Gastrocnemius medialis (tissue), 4 donors: ENCODE measurements at regions not wholly inside any gene's neighbourhood (a gene's known extent, or its start where the extent isn't known, plus 50 kb on each side); places are given as distances from the start of the nearest gene placed in this dataset.
A peak's percentile ranks its signal among the peaks of the same experiment; 100 is the strongest.
"Not testable (repeated sequence)": the region's sequence is repeated elsewhere in the genome, so short reads cannot be mapped to it uniquely, and the experiment has no call there.

Source experiments
- ATAC-seq, 2 donors: fragments of 150-250 bp; one replicate each; pipeline ENCODE4 v1.9.1; 2016
- DNase-seq, 2 donors: peaks; one replicate each; pipeline ENCODE4 v3.0.0-alpha.2; 2019
- H3K27ac ChIP-seq, 4 donors: fragments of 200-600 bp; sonication (generic); 1 replicate in 1 of 4; 2 replicates in 3 of 4; pipeline ENCODE4 v1.5.1; 2016 to 2018; ENCODE audit warnings: mild to moderate bottlenecking in 2 of 4, moderate library complexity in 1 of 4
- H3K27me3 ChIP-seq, 3 donors: fragments of 200-600 bp; sonication (generic) in 2 of 3; 1 replicate in 1 of 3; 2 replicates in 2 of 3; pipeline versions ENCODE4 v1.5.1 to v1.6.0; 2016 to 2019; ENCODE audit warnings: mild to moderate bottlenecking in 1 of 3, moderate library complexity in 1 of 3
- H3K36me3 ChIP-seq, 2 donors: fragments of 200-600 bp; sonication (generic) in 1 of 2; one replicate each; pipeline ENCODE4 v1.5.1; 2017 to 2018
- H3K4me1 ChIP-seq, 2 donors: fragments of 200-600 bp; sonication (generic) in 1 of 2; one replicate each; pipeline ENCODE4 v1.5.1; 2016 to 2017; ENCODE audit warnings: mild to moderate bottlenecking in 2 of 2
- H3K4me3 ChIP-seq, 4 donors: fragments of 200-600 bp; sonication (generic) in 3 of 4; 1 replicate in 1 of 4; 2 replicates in 3 of 4; pipeline ENCODE4 v1.5.1; 2016 to 2019; ENCODE audit warnings: mild to moderate bottlenecking in 2 of 4
- H3K9me3 ChIP-seq, 3 donors: fragments of 200-600 bp; sonication (generic) in 2 of 3; 1 replicate in 1 of 3; 2 replicates in 2 of 3; pipeline ENCODE4 v1.5.1; 2016 to 2019
- in situ Hi-C, 4 donors: fragments of 200-750 bp; cut with MboI; loops; one replicate each; pipeline versions ENCODE4 v1.15.0 to v1.8.0; 2017; ENCODE audit warnings: low sequenced_read_pairs in 4 of 4
- intact Hi-C: fragments of 100-400 bp; cut with DNase I; formaldehyde crosslinking; loops from one replicate; pipeline ENCODE4 v1.15.1; 2023; ENCODE audit warnings: low total_unique reads

DNA sequence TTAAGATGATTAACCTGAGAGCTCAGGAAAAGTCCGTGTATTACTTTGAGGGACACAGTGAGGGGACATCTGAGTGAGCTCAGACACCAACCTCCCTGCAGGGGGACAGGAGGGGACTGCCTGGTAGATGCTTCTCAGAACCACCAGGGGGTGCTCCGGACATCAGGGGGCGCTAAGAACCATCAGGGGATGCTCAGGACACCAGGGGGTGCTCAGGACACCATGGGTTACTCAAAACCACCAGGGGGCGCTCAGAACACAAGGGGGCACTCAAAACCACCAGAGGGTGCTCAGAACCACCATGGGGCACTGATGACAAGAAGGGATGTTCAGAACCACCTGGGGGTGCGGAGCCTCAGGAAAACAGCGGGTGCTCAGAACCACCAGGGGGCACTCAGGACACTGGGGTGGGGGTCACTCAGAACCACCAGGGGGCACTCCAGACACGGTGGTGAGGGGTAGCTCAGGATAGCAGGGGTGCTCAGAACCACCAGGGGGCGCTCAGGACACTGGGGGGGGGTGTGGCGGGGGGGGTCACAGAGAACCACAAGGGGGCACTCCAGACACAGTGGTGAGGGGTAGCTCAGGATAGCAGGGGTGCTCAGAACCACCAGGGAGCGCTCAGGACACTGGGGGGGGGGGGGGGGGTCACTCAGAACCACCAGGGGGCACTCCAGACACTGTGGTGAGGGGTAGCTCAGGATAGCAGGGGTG, 165.3 kb downstream of the ZNF267 start:
- H3K9me3 ChIP-seq, intact Hi-C loops, in situ Hi-C loops, H3K27ac ChIP-seq, DNase-seq, ATAC-seq, H3K4me1 ChIP-seq, H3K4me3 ChIP-seq, H3K27me3 ChIP-seq, H3K36me3 ChIP-seq: not testable (repeated sequence)

DNA sequence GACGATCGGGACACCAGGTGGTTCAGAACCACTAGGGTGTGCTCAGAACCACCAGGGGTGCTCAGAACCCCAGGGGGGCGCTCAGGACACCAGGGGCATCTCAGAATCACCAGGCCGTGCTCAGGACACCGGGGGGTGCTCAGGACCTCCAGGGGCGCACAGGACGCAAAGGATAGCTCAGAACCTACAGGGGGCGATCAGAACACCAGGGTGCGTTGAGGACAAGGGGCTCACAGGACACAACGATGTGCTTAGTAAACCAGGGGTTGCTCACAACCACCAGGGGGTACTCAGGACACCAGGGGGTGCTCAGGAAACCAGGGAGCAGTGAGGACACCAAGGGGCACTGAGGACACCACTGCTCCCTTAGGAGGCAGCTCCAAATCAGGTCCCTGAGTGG, 166.3 kb downstream of the ZNF267 start:
- in situ Hi-C loops, H3K27ac ChIP-seq, H3K27me3 ChIP-seq, intact Hi-C loops, H3K4me1 ChIP-seq, ATAC-seq, H3K9me3 ChIP-seq, DNase-seq, H3K4me3 ChIP-seq, H3K36me3 ChIP-seq: not testable (repeated sequence)

- H3K27me3 ChIP-seq, in situ Hi-C loops: not testable (repeated sequence)
These were observed 187.0 kb upstream of the TP53TG3D start for GRCh38 chr16:32066016-32066651.

GRCh38 chr16:32071586-32071985, 181.5 kb upstream of the TP53TG3D start:
- H3K27ac ChIP-seq, DNase-seq, H3K27me3 ChIP-seq, intact Hi-C loops, H3K36me3 ChIP-seq, H3K4me3 ChIP-seq, ATAC-seq, H3K4me1 ChIP-seq, in situ Hi-C loops, H3K9me3 ChIP-seq: not testable (repeated sequence)

More at GRCh38 chr16:32066016-32066651, 187.0 kb upstream of the TP53TG3D start:
- H3K27ac ChIP-seq, ATAC-seq, H3K9me3 ChIP-seq, H3K4me3 ChIP-seq, H3K36me3 ChIP-seq, DNase-seq, H3K4me1 ChIP-seq, intact Hi-C loops: not testable (repeated sequence)

DNA sequence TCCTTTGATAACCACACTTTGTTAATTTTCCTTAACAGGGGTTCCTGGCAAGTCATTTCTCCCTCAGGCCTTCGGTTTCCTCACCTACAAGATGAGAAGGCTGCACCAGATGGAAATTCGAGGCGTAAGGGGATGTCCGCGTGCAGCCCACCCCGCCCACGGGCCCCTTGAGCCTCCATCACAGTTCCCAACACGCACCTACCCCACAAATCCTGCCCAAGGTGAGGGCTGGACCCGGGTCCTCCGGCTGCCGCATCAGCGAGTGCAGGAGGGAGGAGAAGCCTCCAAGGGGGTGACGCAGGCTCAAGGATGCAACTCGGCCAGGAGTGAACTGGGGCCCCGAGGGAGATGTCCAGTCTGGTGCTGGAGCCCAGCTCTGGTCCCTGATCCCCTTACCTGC, 169.2 kb upstream of the TP53TG3D start:
- H3K4me1 ChIP-seq, intact Hi-C loops, H3K36me3 ChIP-seq, H3K27ac ChIP-seq, H3K9me3 ChIP-seq, DNase-seq, ATAC-seq, H3K4me3 ChIP-seq, H3K27me3 ChIP-seq, in situ Hi-C loops: not testable (repeated sequence)

- H3K27me3 ChIP-seq, ATAC-seq, DNase-seq, H3K4me1 ChIP-seq, intact Hi-C loops, in situ Hi-C loops, H3K9me3 ChIP-seq, H3K36me3 ChIP-seq, H3K27ac ChIP-seq: not testable (repeated sequence)
- H3K4me3 ChIP-seq: peak overlapping the region in 1 of 4 donors; percentile 42
These were observed 168.3 kb upstream of the TP53TG3D start for GRCh38 chr16:32084656-32085401.

GRCh38 chr16:32085438-32086141, 167.5 kb upstream of the TP53TG3D start:
- in situ Hi-C loops, DNase-seq, H3K9me3 ChIP-seq, H3K36me3 ChIP-seq, H3K4me1 ChIP-seq, H3K27ac ChIP-seq, H3K27me3 ChIP-seq, intact Hi-C loops, ATAC-seq: not testable (repeated sequence)
- peak overlapping the region in 2 of 4 donors; percentile 36 to 42 for H3K4me3 ChIP-seq

- H3K27ac ChIP-seq, H3K36me3 ChIP-seq, H3K4me1 ChIP-seq, in situ Hi-C loops, DNase-seq, intact Hi-C loops, H3K9me3 ChIP-seq, ATAC-seq: not testable (repeated sequence)
- peak overlapping the region in 3 of 4 donors; percentile 56 to 60 (median 59) for H3K4me3 ChIP-seq
- peaks cover 0 to 15% (median 14%) of the 10 kb centered on the region in 3 donors for H3K27me3 ChIP-seq
These were observed 137.5 kb upstream of the TP53TG3D start for GRCh38 chr16:32115562-32115961.
